ENCODE measurements at regions not wholly inside any gene's neighbourhood (a gene's known extent, or its start where the extent isn't known, plus 50 kb on each side); places are given as distances from the start of the nearest gene placed in this dataset.

DNA sequence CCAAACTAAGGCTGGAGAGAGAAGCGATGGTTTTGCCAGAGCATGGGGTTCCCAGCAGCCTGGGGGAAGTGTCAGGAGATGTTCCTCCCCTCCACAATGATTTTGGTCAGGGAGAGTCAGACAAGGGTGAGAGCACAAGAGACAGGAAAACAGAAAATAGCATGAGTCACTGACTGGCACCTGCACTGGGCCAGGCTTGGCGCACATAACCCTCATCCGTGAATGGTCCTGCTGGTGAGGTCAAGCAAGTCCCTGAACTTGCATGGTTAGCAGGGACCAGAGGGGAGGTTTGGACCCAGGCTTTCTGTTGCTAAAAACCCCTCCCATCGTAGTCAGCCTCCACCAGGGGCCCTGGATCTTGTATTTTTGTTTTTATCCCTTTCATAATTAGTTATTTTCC, 174.5 kb upstream of the MYT1L start:
- TF ChIP-seq, protein P1, sequence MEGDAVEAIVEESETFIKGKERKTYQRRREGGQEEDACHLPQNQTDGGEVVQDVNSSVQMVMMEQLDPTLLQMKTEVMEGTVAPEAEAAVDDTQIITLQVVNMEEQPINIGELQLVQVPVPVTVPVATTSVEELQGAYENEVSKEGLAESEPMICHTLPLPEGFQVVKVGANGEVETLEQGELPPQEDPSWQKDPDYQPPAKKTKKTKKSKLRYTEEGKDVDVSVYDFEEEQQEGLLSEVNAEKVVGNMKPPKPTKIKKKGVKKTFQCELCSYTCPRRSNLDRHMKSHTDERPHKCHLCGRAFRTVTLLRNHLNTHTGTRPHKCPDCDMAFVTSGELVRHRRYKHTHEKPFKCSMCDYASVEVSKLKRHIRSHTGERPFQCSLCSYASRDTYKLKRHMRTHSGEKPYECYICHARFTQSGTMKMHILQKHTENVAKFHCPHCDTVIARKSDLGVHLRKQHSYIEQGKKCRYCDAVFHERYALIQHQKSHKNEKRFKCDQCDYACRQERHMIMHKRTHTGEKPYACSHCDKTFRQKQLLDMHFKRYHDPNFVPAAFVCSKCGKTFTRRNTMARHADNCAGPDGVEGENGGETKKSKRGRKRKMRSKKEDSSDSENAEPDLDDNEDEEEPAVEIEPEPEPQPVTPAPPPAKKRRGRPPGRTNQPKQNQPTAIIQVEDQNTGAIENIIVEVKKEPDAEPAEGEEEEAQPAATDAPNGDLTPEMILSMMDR (IDR thresholded peaks at IDR 0.05), result no peak
- no peak for TF ChIP-seq POLR2A (IDR thresholded peaks at IDR 0.05)

All from right lobe of liver (tissue), 4 donors.